B cell (primary cell): ENCODE measurements at regions not wholly inside any gene's neighbourhood (a gene's known extent, or its start where the extent isn't known, plus 50 kb on each side); places are given as distances from the start of the nearest gene placed in this dataset.

Experiments used
- ATAC-seq: fragments of 200-7000 bp; cut with Tn5 transposase; one replicate; pipeline ENCODE4 v1.10.0; 2021; ENCODE audit warnings: low read depth, mild to moderate bottlenecking, moderate number of reproducible peaks, moderate library complexity
- CTCF ChIA-PET: fragments of 350-600 bp; sonication (Branson Sonifier 250); formaldehyde crosslinking; loops from one replicate; lab custom pipeline; 2021; ENCODE audit warnings: antibody characterized with exemption, inconsistent platforms; lab: Charles Lee
- POLR2A ChIA-PET: fragments of 350-600 bp; sonication (Branson Sonifier 250); formaldehyde crosslinking; loops from one replicate; lab custom pipeline; 2021; ENCODE audit warnings: antibody characterized with exemption; lab: Charles Lee
- DNase-seq: peaks from one replicate; pipeline ENCODE4 v3.0.0; 2013
- H2AFZ ChIP-seq: 2 replicates; pipeline ENCODE4 v1.6.1; 2012; ENCODE audit warnings: mild to moderate bottlenecking, low read depth, low read length; ENCODE audit not compliant: insufficient read depth, poor library complexity, severe bottlenecking
- H3K27ac ChIP-seq, 2 donors: 1 replicate in 1 of 2; 2 replicates in 1 of 2; pipeline ENCODE4 v1.5.1; 2012 to 2013; ENCODE audit warnings: low read length in 2 of 2, mild to moderate bottlenecking in 2 of 2, moderate library complexity in 1 of 2
- H3K27me3 ChIP-seq, 4 experiments: fragments of 200-600 bp in 1 of 4; sonication (generic) in 1 of 4; replicated peaks in 1 of 4; 1 replicate in 2 of 4; 2 replicates in 2 of 4; pipeline versions ENCODE4 v1.6.1 to v1.7.0; 2013 to 2016; ENCODE audit warnings: low read length in 3 of 4, mild to moderate bottlenecking in 2 of 4, mixed read lengths in 1 of 4, moderate library complexity in 1 of 4; ENCODE audit not compliant: insufficient read depth in 4 of 4, control insufficient read depth in 3 of 4; ENCODE audit errors: control extremely low read depth in 1 of 4
- H3K36me3 ChIP-seq, 2 experiments: replicated peaks in 1 of 2; 1 replicate in 1 of 2; 2 replicates in 1 of 2; pipeline versions ENCODE4 v1.6.1 to v1.7.1; 2013; ENCODE audit warnings: low read length in 1 of 2; ENCODE audit not compliant: insufficient read depth in 2 of 2, control insufficient read depth in 1 of 2; ENCODE audit errors: control extremely low read depth in 1 of 2, extremely low read depth in 1 of 2
- H3K4me1 ChIP-seq, 2 donors: fragments of 200-600 bp in 1 of 2; sonication (generic) in 1 of 2; 1 replicate in 1 of 2; 2 replicates in 1 of 2; pipeline versions ENCODE4 v1.5.1 to v1.6.1; 2013 to 2017; ENCODE audit warnings: low read length in 2 of 2; ENCODE audit not compliant: control insufficient read depth in 2 of 2, insufficient read depth in 2 of 2
- H3K4me2 ChIP-seq: replicated peaks from 2 replicates; pipeline ENCODE3; 2012; ENCODE audit warnings: mild to moderate bottlenecking, low read depth, low read length; ENCODE audit not compliant: poor library complexity, severe bottlenecking
- H3K4me3 ChIP-seq, 5 experiments: fragments of 200-600 bp in 1 of 5; sonication (generic) in 1 of 5; 1 replicate in 3 of 5; 2 replicates in 2 of 5; pipeline versions ENCODE4 v1.5.1 to v1.7.0; 2011 to 2016; ENCODE audit warnings: low read length in 4 of 5, mild to moderate bottlenecking in 4 of 5, low read depth in 2 of 5, control low read depth in 1 of 5, moderate library complexity in 1 of 5; ENCODE audit not compliant: insufficient read depth in 1 of 5; ENCODE audit errors: control extremely low read depth in 1 of 5, extremely low read depth in 1 of 5
- H3K79me2 ChIP-seq: fragments of 200-600 bp; sonication (generic); one replicate; pipeline ENCODE4 v1.6.0; 2016; ENCODE audit warnings: low read length; ENCODE audit not compliant: control insufficient read depth, insufficient read depth
- H3K9ac ChIP-seq: fragments of 200-600 bp; sonication (generic); 2 replicates; pipeline ENCODE4 v1.6.1; 2017; ENCODE audit warnings: mild to moderate bottlenecking, low read length, moderate library complexity
- H3K9me3 ChIP-seq, 3 donors: one replicate each; pipeline versions ENCODE4 v1.6.1 to v1.7.1; 2013; ENCODE audit warnings: low read length in 2 of 3; ENCODE audit not compliant: control insufficient read depth in 2 of 3, insufficient read depth in 1 of 3; ENCODE audit errors: control extremely low read depth in 1 of 3
- H4K20me1 ChIP-seq: 2 replicates; pipeline ENCODE4 v1.6.0; 2012; ENCODE audit warnings: mild to moderate bottlenecking, low read length; ENCODE audit not compliant: insufficient read depth, control insufficient read depth, poor library complexity, severe bottlenecking
- H3K27ac Mint-ChIP-seq: one replicate; pipeline ENCODE4 v1.8.0; 2021; ENCODE audit warnings: mixed read lengths
- H3K27me3 Mint-ChIP-seq: one replicate; pipeline ENCODE4 v1.8.0; 2021; ENCODE audit warnings: mixed read lengths
- H3K4me1 Mint-ChIP-seq: one replicate; pipeline ENCODE4 v1.8.0; 2021; ENCODE audit warnings: mixed read lengths
- H3K4me3 Mint-ChIP-seq: one replicate; pipeline ENCODE4 v1.8.0; 2021; ENCODE audit warnings: mixed read lengths
- H3K9me3 Mint-ChIP-seq: one replicate; pipeline ENCODE4 v1.8.0; 2022; ENCODE audit warnings: mixed read lengths; ENCODE audit not compliant: insufficient read depth
- EZH2 ChIP-seq: IDR thresholded peaks from 2 replicates; pipeline ENCODE4 v1.6.1; 2012; ENCODE audit warnings: borderline replicate concordance, low read depth, mild to moderate bottlenecking, moderate library complexity, low read length; ENCODE audit not compliant: insufficient read depth, poor library complexity, severe bottlenecking
- WGBS: methylation state at CpG from one replicate; pipeline ENCODE4 v1.1.5; 2013; ENCODE audit warnings: missing lambda C conversion rate; ENCODE audit not compliant: insufficient coverage; 5-methylcytosine and 5-hydroxymethylcytosine counted together
- intact Hi-C: fragments of 100-400 bp; cut with micrococcal nuclease; formaldehyde crosslinking; loops from one replicate; pipeline ENCODE4 v1.10.0; 2022
- TF ChIP-seq, protein P1 (sequence below): fragments of 200-600 bp; IDR thresholded peaks from one replicate; pipeline ENCODE4 v1.8.0; 2022; ENCODE audit warnings: antibody characterized with exemption, mild to moderate bottlenecking

DNA sequence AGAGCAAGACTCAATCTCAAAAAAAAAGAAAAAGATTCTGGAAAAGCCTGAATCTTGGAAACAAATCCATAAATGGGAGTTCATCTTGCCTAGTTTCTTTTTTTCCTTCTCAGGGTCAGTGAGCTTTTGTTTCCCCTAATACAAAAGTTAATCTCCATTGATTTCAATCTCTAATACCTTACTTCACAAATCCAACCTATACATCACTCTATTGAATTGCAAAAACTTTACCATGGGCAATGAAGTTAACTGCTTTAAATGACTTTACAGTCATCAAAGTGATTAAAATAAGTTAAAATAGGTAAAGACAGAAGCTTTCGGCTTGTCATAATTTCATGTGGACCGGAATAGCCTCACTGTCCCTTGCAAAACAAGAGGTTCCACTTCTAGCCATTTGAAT lies 1012.7 kb upstream of the SEL1L start:
- CTCF ChIA-PET: interaction anchor here (0.7 kb wide), 1 partner anchor 275 kb away, joined by 3 read pairs; no protein-coding TSS in a partner anchor
- 100% methylated on average over 1 of the region's 2 CpGs for WGBS
- POLR2A ChIA-PET: no interaction called here

DNA sequence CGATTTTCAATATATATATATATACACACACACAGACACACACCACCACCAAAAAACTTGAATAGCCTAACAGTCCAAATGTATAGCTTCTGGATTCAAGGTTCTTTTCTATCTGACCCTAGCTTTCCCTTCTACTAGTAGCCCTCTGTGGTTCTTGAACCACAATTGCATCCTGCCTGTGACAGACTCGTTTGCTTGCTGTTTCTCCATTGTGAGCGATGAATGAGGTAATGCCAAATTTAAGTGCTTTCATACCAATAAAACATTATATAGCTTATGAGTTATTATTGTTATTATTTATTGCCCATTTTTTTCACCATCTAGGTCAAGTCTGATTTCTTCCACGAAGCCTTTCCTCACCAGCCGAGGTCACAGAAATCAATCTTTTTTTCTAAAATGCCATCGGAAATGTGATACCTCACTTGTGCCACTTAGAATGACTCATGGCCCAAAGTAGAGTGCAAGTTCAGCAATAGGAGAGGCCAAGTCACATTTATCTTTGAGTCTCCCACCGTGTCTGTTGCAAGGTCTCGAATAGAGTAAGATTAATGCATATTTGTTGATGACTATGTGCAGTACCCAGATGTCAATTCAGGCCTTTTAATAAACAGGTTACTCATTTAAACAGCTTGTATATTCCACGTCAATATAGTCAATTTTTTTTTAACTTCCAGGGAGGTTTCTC lies 1015.8 kb upstream of the SEL1L start:
- peaks cover 0 to 9% (median 0%) of the 10 kb centered on the region in 3 donors for H3K9me3 ChIP-seq
- H3K79me2 ChIP-seq: no peaks in the 10 kb centered on the region
- no peak overlapping the region for H3K4me3 Mint-ChIP-seq
- no peak overlapping the region for H3K4me3 ChIP-seq
- H3K27ac Mint-ChIP-seq: no peak overlapping the region
- H3K27me3 ChIP-seq: no peaks in the 10 kb centered on the region
- H3K4me1 ChIP-seq: no peaks in the 10 kb centered on the region
- DNase-seq (no peak), ATAC-seq (no peak)
- ChIA-PET POLR2A (no interaction called here), CTCF (no interaction called here)
- no peaks in the 10 kb centered on the region for H3K27me3 Mint-ChIP-seq
- H3K9ac ChIP-seq: no peak overlapping the region
- no peaks in the 10 kb centered on the region for H3K4me1 Mint-ChIP-seq
- H4K20me1 ChIP-seq: no peaks in the 10 kb centered on the region
- no peak overlapping the region for H3K27ac ChIP-seq
- no peaks in the 10 kb centered on the region for H3K36me3 ChIP-seq
- no peak overlapping the region for H3K4me2 ChIP-seq
- TF ChIP-seq, protein P1, sequence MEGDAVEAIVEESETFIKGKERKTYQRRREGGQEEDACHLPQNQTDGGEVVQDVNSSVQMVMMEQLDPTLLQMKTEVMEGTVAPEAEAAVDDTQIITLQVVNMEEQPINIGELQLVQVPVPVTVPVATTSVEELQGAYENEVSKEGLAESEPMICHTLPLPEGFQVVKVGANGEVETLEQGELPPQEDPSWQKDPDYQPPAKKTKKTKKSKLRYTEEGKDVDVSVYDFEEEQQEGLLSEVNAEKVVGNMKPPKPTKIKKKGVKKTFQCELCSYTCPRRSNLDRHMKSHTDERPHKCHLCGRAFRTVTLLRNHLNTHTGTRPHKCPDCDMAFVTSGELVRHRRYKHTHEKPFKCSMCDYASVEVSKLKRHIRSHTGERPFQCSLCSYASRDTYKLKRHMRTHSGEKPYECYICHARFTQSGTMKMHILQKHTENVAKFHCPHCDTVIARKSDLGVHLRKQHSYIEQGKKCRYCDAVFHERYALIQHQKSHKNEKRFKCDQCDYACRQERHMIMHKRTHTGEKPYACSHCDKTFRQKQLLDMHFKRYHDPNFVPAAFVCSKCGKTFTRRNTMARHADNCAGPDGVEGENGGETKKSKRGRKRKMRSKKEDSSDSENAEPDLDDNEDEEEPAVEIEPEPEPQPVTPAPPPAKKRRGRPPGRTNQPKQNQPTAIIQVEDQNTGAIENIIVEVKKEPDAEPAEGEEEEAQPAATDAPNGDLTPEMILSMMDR: no peak
- no peak for TF ChIP-seq EZH2
- WGBS: 93% methylated on average over 3 of the region's 9 CpGs
- H3K9me3 Mint-ChIP-seq: peaks cover 9% of the 10 kb centered on the region
- intact Hi-C loops: no loop called here
- no peak overlapping the region for H2AFZ ChIP-seq

More for the DNA sequence above, 1012.7 kb upstream of the SEL1L start:
- intact Hi-C loops: no loop called here
- no peak overlapping the region for H3K9ac ChIP-seq
- no peak for DNase-seq
- no peaks in the 10 kb centered on the region for H3K4me1 ChIP-seq
- no peak overlapping the region for H2AFZ ChIP-seq
- no peaks in the 10 kb centered on the region for H3K36me3 ChIP-seq
- H3K9me3 ChIP-seq: peaks cover 0 to 9% (median 0%) of the 10 kb centered on the region in 3 donors
- ATAC-seq: no peak
- H3K4me2 ChIP-seq: no peak overlapping the region
- TF ChIP-seq EZH2: no peak
- TF ChIP-seq, protein P1: no peak
- H3K79me2 ChIP-seq: no peaks in the 10 kb centered on the region
- Mint-ChIP-seq H3K27me3 (no peaks in the 10 kb centered on the region), H3K27ac (no peak overlapping the region), H3K4me3 (no peak overlapping the region), H3K9me3 (peaks cover 5% of the 10 kb centered on the region), H3K4me1 (no peaks in the 10 kb centered on the region)
- H4K20me1 ChIP-seq: no peaks in the 10 kb centered on the region
- H3K27me3 ChIP-seq: no peaks in the 10 kb centered on the region
- H3K27ac ChIP-seq: no peak overlapping the region
- H3K4me3 ChIP-seq: no peak overlapping the region
